ENCODE measurements at regions not wholly inside any gene's neighbourhood (a gene's known extent, or its start where the extent isn't known, plus 50 kb on each side); places are given as distances from the start of the nearest gene placed in this dataset.

- DNase-seq = no peak
Observed at GRCh38 chr4:58679886-58680285, 1569.7 kb upstream of the IGFBP7 start.

- DNase-seq = no peak
Observed at GRCh38 chr4:58679051-58679450, 1568.9 kb upstream of the IGFBP7 start.

GRCh38 chr4:58669783-58670182 lies 1559.6 kb upstream of the IGFBP7 start:
- DNase-seq = no peak

GRCh38 chr4:58665649-58666048 lies 1555.5 kb upstream of the IGFBP7 start:
- DNase-seq = peak; percentile 10

- peak; percentile 8 for DNase-seq
Observed at GRCh38 chr4:58658701-58659100, 1548.5 kb upstream of the IGFBP7 start.

GRCh38 chr4:58653251-58653650 lies 1543.1 kb upstream of the IGFBP7 start:
- DNase-seq = no peak

GRCh38 chr4:58649226-58649625 lies 1539.0 kb upstream of the IGFBP7 start:
- DNase-seq = no peak

GRCh38 chr4:58646126-58646525 lies 1535.9 kb upstream of the IGFBP7 start:
- DNase-seq = no peak

- DNase-seq = no peak
Observed at GRCh38 chr4:58644549-58644948, 1534.4 kb upstream of the IGFBP7 start.

- no peak for DNase-seq
Observed at GRCh38 chr4:58636381-58636780, 1526.2 kb upstream of the IGFBP7 start.

GRCh38 chr4:58617226-58617625 lies 1507.0 kb upstream of the IGFBP7 start:
- no peak for DNase-seq

- DNase-seq = no peak
Observed at GRCh38 chr4:58611012-58611411, 1500.8 kb upstream of the IGFBP7 start.

- no peak for DNase-seq
Observed at GRCh38 chr4:58606303-58606702, 1496.1 kb upstream of the IGFBP7 start.

- no peak for DNase-seq
Observed at GRCh38 chr4:58603951-58604350, 1493.8 kb upstream of the IGFBP7 start.

- DNase-seq = peak; percentile 48
Observed at GRCh38 chr4:58602731-58603359, 1492.7 kb upstream of the IGFBP7 start.

GRCh38 chr4:58602022-58602421 lies 1491.8 kb upstream of the IGFBP7 start:
- no peak for DNase-seq

GRCh38 chr4:58600290-58600689 lies 1490.1 kb upstream of the IGFBP7 start:
- DNase-seq = no peak

- DNase-seq = no peak
Observed at GRCh38 chr4:58590722-58591121, 1480.5 kb upstream of the IGFBP7 start.

GRCh38 chr4:58587856-58588255 lies 1477.7 kb upstream of the IGFBP7 start:
- DNase-seq = no peak

- no peak for DNase-seq
Observed at GRCh38 chr4:58566260-58566659, 1456.1 kb upstream of the IGFBP7 start.

GRCh38 chr4:58564695-58565475 lies 1454.7 kb upstream of the IGFBP7 start:
- peak; percentile 46 for DNase-seq

GRCh38 chr4:58561170-58561569 lies 1451.0 kb upstream of the IGFBP7 start:
- DNase-seq = no peak

GRCh38 chr4:58560736-58561135 lies 1450.6 kb upstream of the IGFBP7 start:
- no peak for DNase-seq

- no peak for DNase-seq
Observed at GRCh38 chr4:58553679-58554078, 1443.5 kb upstream of the IGFBP7 start.

GRCh38 chr4:58553031-58553430 lies 1442.8 kb upstream of the IGFBP7 start:
- DNase-seq = no peak

All from COR-L47 (cell line).